Activated CD4-positive, alpha-beta T cell treated with anti-CD3 and anti-CD28 coated beads for 48 hours (primary cell): ENCODE measurements at regions not wholly inside any gene's neighbourhood (a gene's known extent, or its start where the extent isn't known, plus 50 kb on each side); places are given as distances from the start of the nearest gene placed in this dataset.
"Not testable (repeated sequence)": the region's sequence is repeated elsewhere in the genome, so short reads cannot be mapped to it uniquely, and the experiment has no call there.

ENCODE experiments used
- DNase-seq: peaks from one replicate; pipeline ENCODE4 v3.0.0-alpha.2; 2020

GRCh38 chrX:140447150-140447549, 57.7 kb downstream of the SOX3 start:
- DNase-seq = no peak

- DNase-seq = no peak
Observed at GRCh38 chrX:140440876-140441275, 64.0 kb downstream of the SOX3 start.

- DNase-seq = peak; percentile 2
Observed at GRCh38 chrX:140439476-140439875, 65.4 kb downstream of the SOX3 start.

- no peak for DNase-seq
Observed at GRCh38 chrX:140434347-140434746, 70.5 kb downstream of the SOX3 start.

- no peak for DNase-seq
Observed at GRCh38 chrX:140433582-140433981, 71.3 kb downstream of the SOX3 start.

GRCh38 chrX:140432346-140433175, 72.3 kb downstream of the SOX3 start:
- no peak for DNase-seq

- DNase-seq = no peak
Observed at GRCh38 chrX:140431521-140431920, 73.3 kb downstream of the SOX3 start.

- DNase-seq = no peak
Observed at GRCh38 chrX:140425712-140426395, 79.0 kb downstream of the SOX3 start.

- no peak for DNase-seq
Observed at GRCh38 chrX:140422501-140422900, 82.4 kb downstream of the SOX3 start.

- DNase-seq = not testable (repeated sequence)
Observed at GRCh38 chrX:140402131-140402530, 102.7 kb downstream of the SOX3 start.

- not testable (repeated sequence) for DNase-seq
Observed at GRCh38 chrX:140396326-140396725, 108.5 kb downstream of the SOX3 start.

- no peak for DNase-seq
Observed at GRCh38 chrX:140393507-140393906, 111.4 kb downstream of the SOX3 start.

GRCh38 chrX:140391313-140391712, 113.6 kb downstream of the SOX3 start:
- DNase-seq = no peak

- no peak for DNase-seq
Observed at GRCh38 chrX:140389331-140389730, 115.5 kb downstream of the SOX3 start.

- no peak for DNase-seq
Observed at GRCh38 chrX:140362861-140363260, 142.0 kb downstream of the SOX3 start.

GRCh38 chrX:140360924-140361323, 143.9 kb downstream of the SOX3 start:
- no peak for DNase-seq

GRCh38 chrX:140360284-140360683, 144.6 kb downstream of the SOX3 start:
- DNase-seq = no peak

GRCh38 chrX:140355922-140356321, 148.9 kb downstream of the SOX3 start:
- no peak for DNase-seq

- DNase-seq = no peak
Observed at GRCh38 chrX:140355429-140355828, 149.4 kb downstream of the SOX3 start.

GRCh38 chrX:140354431-140355120, 150.3 kb downstream of the SOX3 start:
- DNase-seq = no peak

GRCh38 chrX:140346729-140347128, 158.1 kb downstream of the SOX3 start:
- no peak for DNase-seq

GRCh38 chrX:140343226-140343868, 161.5 kb downstream of the SOX3 start:
- DNase-seq = no peak

GRCh38 chrX:140342410-140342809, 162.5 kb downstream of the SOX3 start:
- no peak for DNase-seq
